Rectal smooth muscle tissue (tissue), 1 donor: ENCODE measurements at regions not wholly inside any gene's neighbourhood (a gene's known extent, or its start where the extent isn't known, plus 50 kb on each side); places are given as distances from the start of the nearest gene placed in this dataset.
"Not testable (repeated sequence)": the region's sequence is repeated elsewhere in the genome, so short reads cannot be mapped to it uniquely, and the experiment has no call there.

Source experiments
- H3K27ac ChIP-seq: one replicate; pipeline ENCODE4 v1.7.0; 2013; ENCODE audit warnings: low read depth, low read length, inconsistent platforms
- H3K27me3 ChIP-seq: one replicate; pipeline ENCODE4 v1.7.0; 2013; ENCODE audit warnings: low read length; ENCODE audit not compliant: control insufficient read depth, insufficient read depth
- H3K36me3 ChIP-seq: one replicate; pipeline ENCODE4 v1.7.0; 2013; ENCODE audit warnings: low read length; ENCODE audit not compliant: control insufficient read depth, insufficient read depth
- H3K4me1 ChIP-seq: one replicate; pipeline ENCODE4 v1.7.0; 2013; ENCODE audit warnings: low read length; ENCODE audit not compliant: control insufficient read depth, insufficient read depth
- H3K4me3 ChIP-seq: one replicate; pipeline ENCODE4 v1.7.0; 2013; ENCODE audit warnings: low read length
- H3K9ac ChIP-seq: one replicate; pipeline ENCODE4 v1.7.0; 2013; ENCODE audit warnings: low read length

GRCh38 chr10:106082865-106083264, 1081.6 kb downstream of the SORCS1 start:
- no peak overlapping the region for H3K4me3 ChIP-seq
- no peak overlapping the region for H3K9ac ChIP-seq
- H3K4me1 ChIP-seq: no peaks in the 10 kb centered on the region
- no peaks in the 10 kb centered on the region for H3K27me3 ChIP-seq
- no peak overlapping the region for H3K27ac ChIP-seq
- no peaks in the 10 kb centered on the region for H3K36me3 ChIP-seq

DNA sequence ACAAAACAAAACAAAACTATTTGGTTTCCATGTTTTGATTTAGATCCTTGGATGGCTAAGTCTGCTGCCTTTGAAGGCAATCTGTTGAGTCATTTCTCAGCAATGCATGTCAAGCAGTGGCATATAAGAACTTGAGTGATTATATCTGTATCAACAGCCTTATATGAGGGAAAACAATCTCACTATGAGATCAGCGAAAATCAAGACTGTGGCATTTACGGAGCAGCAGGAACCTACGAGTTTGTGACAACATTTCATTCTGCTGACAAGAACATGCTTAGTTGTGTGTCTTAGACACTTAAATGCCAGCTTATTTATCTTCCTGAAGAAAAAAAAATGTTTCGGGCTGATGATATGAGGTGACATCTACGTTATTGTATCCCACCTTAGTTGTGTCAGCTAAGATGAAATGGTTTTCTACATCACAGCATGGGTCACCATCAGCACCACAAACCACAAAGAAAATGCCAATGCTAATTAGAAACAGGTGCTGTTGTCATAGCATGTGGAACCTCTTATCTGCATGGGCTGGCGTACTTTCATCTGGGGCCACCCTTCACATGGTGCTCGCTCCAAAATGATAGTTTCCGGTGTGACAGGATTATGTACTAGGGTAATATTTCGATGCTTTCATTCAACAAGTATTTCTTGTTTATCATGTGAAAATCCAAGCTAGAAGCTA, 1085.5 kb downstream of the SORCS1 start:
- H3K27ac ChIP-seq: no peak overlapping the region
- no peak overlapping the region for H3K4me3 ChIP-seq
- H3K27me3 ChIP-seq: no peaks in the 10 kb centered on the region
- no peak overlapping the region for H3K9ac ChIP-seq
- H3K36me3 ChIP-seq: no peaks in the 10 kb centered on the region
- H3K4me1 ChIP-seq: peaks cover 2% of the 10 kb centered on the region

DNA sequence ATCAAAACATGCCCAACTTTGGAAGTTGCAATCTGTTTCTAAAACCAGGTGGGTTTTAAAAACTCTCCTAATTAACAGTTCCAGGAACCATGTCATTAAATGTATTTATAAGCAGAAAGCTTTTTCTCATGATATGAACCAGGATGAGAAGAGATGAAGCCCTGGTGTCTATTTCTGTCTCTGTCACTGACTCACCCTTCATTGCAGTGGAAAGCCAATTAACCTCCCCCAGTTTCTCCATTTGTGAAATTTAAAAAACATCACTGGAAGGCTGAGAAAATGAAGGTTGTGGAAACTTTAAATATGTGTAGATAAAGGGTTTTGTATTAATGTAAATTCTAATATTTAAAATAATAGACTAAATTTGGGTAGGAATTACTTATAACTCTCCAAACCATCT, 1088.0 kb downstream of the SORCS1 start:
- H3K9ac ChIP-seq: no peak overlapping the region
- no peaks in the 10 kb centered on the region for H3K36me3 ChIP-seq
- peaks cover 2% of the 10 kb centered on the region for H3K4me1 ChIP-seq
- H3K27me3 ChIP-seq: no peaks in the 10 kb centered on the region
- H3K27ac ChIP-seq: no peak overlapping the region
- no peak overlapping the region for H3K4me3 ChIP-seq

GRCh38 chr10:106053061-106053460, 1111.4 kb downstream of the SORCS1 start:
- Histone ChIP-seq H3K4me3 (no peak overlapping the region), H3K27ac (no peak overlapping the region), H3K36me3 (no peaks in the 10 kb centered on the region), H3K9ac (no peak overlapping the region), H3K27me3 (no peaks in the 10 kb centered on the region), H3K4me1 (no peaks in the 10 kb centered on the region)

DNA sequence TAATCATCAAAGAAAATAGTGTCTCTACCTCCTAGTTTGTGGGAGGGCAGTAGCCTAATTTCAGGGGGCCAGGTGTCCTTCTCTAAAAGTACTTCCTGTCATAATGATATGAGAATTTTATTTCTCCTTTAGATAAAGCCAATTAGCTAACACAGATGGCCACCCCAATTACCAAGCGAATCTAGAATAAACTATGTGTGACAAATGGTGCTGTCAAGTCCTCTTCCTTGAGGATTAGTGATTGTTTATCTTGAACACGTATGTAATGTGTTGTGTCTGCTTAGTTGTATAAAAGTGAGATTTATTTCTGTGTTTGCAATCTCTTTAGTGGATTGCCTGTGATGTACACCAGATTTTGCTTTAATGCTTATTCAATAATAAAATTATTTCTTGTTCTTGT, 1120.0 kb downstream of the SORCS1 start:
- Histone ChIP-seq H3K27ac (no peak overlapping the region), H3K4me1 (no peaks in the 10 kb centered on the region), H3K36me3 (no peaks in the 10 kb centered on the region), H3K9ac (no peak overlapping the region), H3K27me3 (no peaks in the 10 kb centered on the region), H3K4me3 (no peak overlapping the region)

DNA sequence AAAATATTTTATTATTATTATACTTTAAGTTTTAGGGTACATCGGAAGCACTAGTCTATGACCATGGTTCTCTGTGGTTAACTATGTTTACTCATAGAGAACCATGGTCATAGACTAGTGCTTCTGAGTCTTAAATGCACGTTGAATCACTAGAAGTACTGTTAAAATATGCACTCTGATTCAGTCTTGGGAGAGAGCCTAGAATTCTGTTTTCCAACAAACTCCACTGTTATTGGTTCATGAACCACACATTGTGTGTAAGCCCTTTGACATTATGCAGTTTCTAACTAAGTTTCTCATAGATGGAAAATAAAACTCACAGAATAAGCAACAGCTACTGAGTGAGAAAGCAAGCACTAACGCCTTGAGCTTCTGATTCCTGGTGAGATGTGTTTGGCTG, 1120.6 kb downstream of the SORCS1 start:
- Histone ChIP-seq H3K4me1 (no peaks in the 10 kb centered on the region), H3K27ac (no peak overlapping the region), H3K4me3 (no peak overlapping the region), H3K36me3 (no peaks in the 10 kb centered on the region), H3K9ac (no peak overlapping the region), H3K27me3 (no peaks in the 10 kb centered on the region)

GRCh38 chr10:106038246-106038645, 1126.3 kb downstream of the SORCS1 start:
- no peak overlapping the region for H3K27ac ChIP-seq
- H3K4me1 ChIP-seq: no peaks in the 10 kb centered on the region
- no peaks in the 10 kb centered on the region for H3K36me3 ChIP-seq
- no peaks in the 10 kb centered on the region for H3K27me3 ChIP-seq
- no peak overlapping the region for H3K9ac ChIP-seq
- no peak overlapping the region for H3K4me3 ChIP-seq

GRCh38 chr10:106033065-106033464, 1131.4 kb downstream of the SORCS1 start:
- H3K27me3 ChIP-seq: no peaks in the 10 kb centered on the region
- no peaks in the 10 kb centered on the region for H3K4me1 ChIP-seq
- H3K4me3 ChIP-seq: no peak overlapping the region
- no peaks in the 10 kb centered on the region for H3K36me3 ChIP-seq
- H3K27ac ChIP-seq: no peak overlapping the region
- no peak overlapping the region for H3K9ac ChIP-seq

DNA sequence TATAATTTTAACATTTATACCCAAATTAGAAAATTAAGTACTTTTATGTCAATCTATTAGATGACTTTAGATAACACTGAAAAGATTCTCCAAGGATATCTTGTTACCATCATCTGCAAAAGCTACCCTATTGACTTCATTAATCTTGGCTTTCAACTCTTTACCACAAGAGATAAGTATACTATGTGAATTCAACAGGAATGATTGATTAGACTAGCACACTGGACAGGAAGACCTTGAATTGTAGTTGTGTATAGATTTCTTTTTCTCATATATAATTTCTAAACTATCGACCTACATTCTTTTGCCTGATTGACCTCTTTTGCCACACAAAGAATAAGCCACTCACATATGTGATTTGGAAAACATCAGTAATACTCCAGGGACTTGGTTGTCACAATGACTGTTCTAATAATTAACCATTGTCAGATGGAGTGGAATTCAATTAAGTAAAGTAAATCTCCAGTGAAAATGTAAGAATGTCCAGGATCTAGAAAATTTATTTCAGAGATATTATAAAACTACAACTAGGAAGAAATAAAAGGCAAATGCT, 1132.0 kb downstream of the SORCS1 start:
- H3K27me3 ChIP-seq: no peaks in the 10 kb centered on the region
- no peak overlapping the region for H3K9ac ChIP-seq
- H3K4me3 ChIP-seq: no peak overlapping the region
- no peaks in the 10 kb centered on the region for H3K4me1 ChIP-seq
- no peaks in the 10 kb centered on the region for H3K36me3 ChIP-seq
- no peak overlapping the region for H3K27ac ChIP-seq

- Histone ChIP-seq H3K36me3 (no peaks in the 10 kb centered on the region), H3K4me1 (no peaks in the 10 kb centered on the region), H3K9ac (no peak overlapping the region), H3K4me3 (no peak overlapping the region), H3K27ac (no peak overlapping the region), H3K27me3 (no peaks in the 10 kb centered on the region)
Measured at GRCh38 chr10:106027240-106027639, 1137.3 kb downstream of the SORCS1 start.

- no peak overlapping the region for H3K4me3 ChIP-seq
- no peak overlapping the region for H3K27ac ChIP-seq
- H3K4me1 ChIP-seq: no peaks in the 10 kb centered on the region
- H3K27me3 ChIP-seq: no peaks in the 10 kb centered on the region
- no peak overlapping the region for H3K9ac ChIP-seq
- no peaks in the 10 kb centered on the region for H3K36me3 ChIP-seq
Measured at GRCh38 chr10:106025208-106025811, 1139.2 kb downstream of the SORCS1 start.

- Histone ChIP-seq H3K4me1 (no peaks in the 10 kb centered on the region), H3K36me3 (no peaks in the 10 kb centered on the region), H3K27me3 (no peaks in the 10 kb centered on the region), H3K9ac (no peak overlapping the region), H3K4me3 (no peak overlapping the region), H3K27ac (no peak overlapping the region)
Measured at GRCh38 chr10:106023329-106023728, 1141.2 kb downstream of the SORCS1 start.

GRCh38 chr10:106019559-106019958, 1144.9 kb downstream of the SORCS1 start:
- H3K4me1 ChIP-seq, H3K27me3 ChIP-seq, H3K4me3 ChIP-seq, H3K9ac ChIP-seq, H3K27ac ChIP-seq, H3K36me3 ChIP-seq: not testable (repeated sequence)
